Progenitor cell of endocrine pancreas (in vitro differentiated cells): ENCODE measurements at regions not wholly inside any gene's neighbourhood (a gene's known extent, or its start where the extent isn't known, plus 50 kb on each side); places are given as distances from the start of the nearest gene placed in this dataset.
"Not testable (repeated sequence)": the region's sequence is repeated elsewhere in the genome, so short reads cannot be mapped to it uniquely, and the experiment has no call there.

Experiments
- DNase-seq: peaks from one replicate; pipeline ENCODE4 v3.0.0; 2021; ENCODE audit warnings: low spot score; ENCODE audit not compliant: unreplicated experiment
- H3K27ac Mint-ChIP-seq: 2 replicates; pipeline ENCODE4 v1.8.0; 2021; ENCODE audit warnings: mild to moderate bottlenecking, moderate library complexity, mixed read lengths
- H3K27me3 Mint-ChIP-seq: 2 replicates; pipeline ENCODE4 v1.8.0; 2021; ENCODE audit warnings: mixed read lengths
- H3K36me3 Mint-ChIP-seq: 2 replicates; pipeline ENCODE4 v1.8.0; 2022; ENCODE audit warnings: mixed read lengths; ENCODE audit not compliant: insufficient read depth
- H3K4me1 Mint-ChIP-seq: 2 replicates; pipeline ENCODE4 v1.8.0; 2021; ENCODE audit warnings: low read depth, mixed read lengths
- H3K4me3 Mint-ChIP-seq: 2 replicates; pipeline ENCODE4 v1.8.0; 2021; ENCODE audit warnings: low read depth, mild to moderate bottlenecking, moderate library complexity, mixed read lengths
- H3K9me3 Mint-ChIP-seq: 2 replicates; pipeline ENCODE4 v1.8.0; 2021; ENCODE audit warnings: low read depth, mixed read lengths
- CTCF ChIP-seq: fragments of 200-600 bp; sonication (generic); IDR thresholded peaks from one replicate; pipeline ENCODE4 v1.5.0; 2021; ENCODE audit warnings: antibody characterized with exemption, mild to moderate bottlenecking; ENCODE audit not compliant: unreplicated experiment

DNA sequence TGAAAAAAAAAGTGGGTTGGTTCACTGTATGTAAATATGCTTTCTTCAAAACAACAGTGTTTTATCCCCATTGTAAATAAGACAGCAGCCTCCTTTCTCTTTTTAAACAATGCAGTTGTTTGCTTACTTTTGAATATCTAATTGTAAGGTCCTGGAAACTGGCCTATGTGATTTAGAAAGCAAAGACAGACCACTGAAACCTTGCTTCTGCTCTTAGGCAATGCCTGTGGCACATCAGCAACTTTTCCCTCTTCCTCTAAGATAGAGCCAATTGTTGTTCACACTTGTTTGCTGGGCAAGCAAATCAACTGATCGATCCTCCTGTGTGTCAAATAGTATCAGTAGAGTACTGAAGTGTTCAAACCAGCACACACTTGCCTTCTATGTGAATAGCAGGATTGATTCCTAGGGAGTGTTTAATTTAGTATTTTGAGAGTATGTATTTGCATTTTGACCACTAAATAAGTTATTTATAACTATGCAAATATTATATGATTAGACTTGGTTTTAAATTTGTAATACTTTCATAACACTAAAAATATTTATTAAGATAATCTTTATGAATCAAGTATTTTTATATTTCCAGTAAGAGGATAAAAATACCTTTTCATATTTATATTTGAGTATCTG, 55.4 kb upstream of the GRPR start:
- Mint-ChIP-seq H3K4me1 (peaks cover 5% of the 10 kb centered on the region), H3K27me3 (peaks cover 7% of the 10 kb centered on the region), H3K36me3 (no peaks in the 10 kb centered on the region), H3K9me3 (peaks cover 18% of the 10 kb centered on the region), H3K4me3 (no peak overlapping the region), H3K27ac (no peak overlapping the region)
- no peak for TF ChIP-seq CTCF
- DNase-seq, result no peak

GRCh38 chrX:16063921-16064320, 59.4 kb upstream of the GRPR start:
- no peak for DNase-seq
- H3K9me3 Mint-ChIP-seq, result peaks cover under 1% of the 10 kb centered on the region
- H3K27me3 Mint-ChIP-seq, result peaks cover 10% of the 10 kb centered on the region
- no peak for TF ChIP-seq CTCF
- H3K36me3 Mint-ChIP-seq, result no peaks in the 10 kb centered on the region
- H3K27ac Mint-ChIP-seq, result no peak overlapping the region
- no peak overlapping the region for H3K4me3 Mint-ChIP-seq
- H3K4me1 Mint-ChIP-seq, result peaks cover 6% of the 10 kb centered on the region

GRCh38 chrX:16063141-16063540, 60.2 kb upstream of the GRPR start:
- Mint-ChIP-seq H3K27ac (no peak overlapping the region), H3K4me3 (no peak overlapping the region), H3K4me1 (peaks cover 6% of the 10 kb centered on the region), H3K9me3 (peaks cover 5% of the 10 kb centered on the region), H3K36me3 (no peaks in the 10 kb centered on the region), H3K27me3 (peaks cover 10% of the 10 kb centered on the region)
- no peak for DNase-seq
- no peak for TF ChIP-seq CTCF

- peaks cover 4% of the 10 kb centered on the region for H3K27me3 Mint-ChIP-seq
- no peak overlapping the region for H3K27ac Mint-ChIP-seq
- TF ChIP-seq CTCF, result no peak
- H3K4me3 Mint-ChIP-seq, result no peak overlapping the region
- no peak for DNase-seq
- H3K9me3 Mint-ChIP-seq, result peaks cover 5% of the 10 kb centered on the region
- H3K36me3 Mint-ChIP-seq, result no peaks in the 10 kb centered on the region
- H3K4me1 Mint-ChIP-seq, result peaks cover 3% of the 10 kb centered on the region
Measured at GRCh38 chrX:16061296-16061695, 62.1 kb upstream of the GRPR start.

- no peak overlapping the region for H3K4me3 Mint-ChIP-seq
- peaks cover 5% of the 10 kb centered on the region for H3K9me3 Mint-ChIP-seq
- H3K27ac Mint-ChIP-seq, result no peak overlapping the region
- TF ChIP-seq CTCF, result no peak
- H3K4me1 Mint-ChIP-seq, result peaks cover 3% of the 10 kb centered on the region
- DNase-seq, result no peak
- peaks cover 4% of the 10 kb centered on the region for H3K27me3 Mint-ChIP-seq
- H3K36me3 Mint-ChIP-seq, result no peaks in the 10 kb centered on the region
Measured at GRCh38 chrX:16060252-16060651, 63.1 kb upstream of the GRPR start.

GRCh38 chrX:16049126-16049525, 74.2 kb upstream of the GRPR start:
- H3K36me3 Mint-ChIP-seq, H3K27ac Mint-ChIP-seq, H3K4me1 Mint-ChIP-seq, H3K4me3 Mint-ChIP-seq, DNase-seq: not testable (repeated sequence)
- Mint-ChIP-seq H3K9me3 (peaks cover 17% of the 10 kb centered on the region), H3K27me3 (peaks cover 14% of the 10 kb centered on the region)
